ENCODE measurements at regions not wholly inside any gene's neighbourhood (a gene's known extent, or its start where the extent isn't known, plus 50 kb on each side); places are given as distances from the start of the nearest gene placed in this dataset.

DNA sequence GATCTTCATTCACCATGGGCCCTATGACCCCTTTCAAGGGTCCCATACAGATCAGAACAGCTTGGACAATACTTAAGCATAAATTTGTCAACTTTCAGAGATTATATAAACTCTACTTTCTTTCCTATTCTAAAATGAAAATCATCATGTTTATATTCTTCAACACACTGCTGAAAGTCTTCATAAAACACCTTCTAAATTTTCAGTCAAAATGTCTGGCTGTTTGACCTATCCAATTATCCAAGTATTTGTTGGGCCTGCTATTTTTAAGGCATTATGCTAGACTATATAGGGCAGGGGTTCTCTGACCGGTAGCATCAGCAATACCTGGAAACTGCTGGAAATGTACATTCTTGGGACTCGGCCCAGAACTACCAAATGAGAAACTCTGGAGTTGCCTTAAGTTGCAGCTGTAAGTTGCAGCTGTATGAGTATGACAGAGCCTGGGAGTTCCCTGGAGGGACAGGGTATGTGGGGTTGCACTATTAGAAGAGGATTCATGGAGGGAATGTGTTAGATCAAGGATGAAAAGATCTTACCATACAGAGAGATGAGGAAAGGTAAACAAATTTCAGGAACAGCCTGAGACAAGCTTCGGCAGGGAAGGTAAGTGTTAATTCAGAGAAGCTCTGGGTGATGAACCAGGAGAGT is 293.0 kb downstream of the ADGB start:
- TF ChIP-seq, protein P1, sequence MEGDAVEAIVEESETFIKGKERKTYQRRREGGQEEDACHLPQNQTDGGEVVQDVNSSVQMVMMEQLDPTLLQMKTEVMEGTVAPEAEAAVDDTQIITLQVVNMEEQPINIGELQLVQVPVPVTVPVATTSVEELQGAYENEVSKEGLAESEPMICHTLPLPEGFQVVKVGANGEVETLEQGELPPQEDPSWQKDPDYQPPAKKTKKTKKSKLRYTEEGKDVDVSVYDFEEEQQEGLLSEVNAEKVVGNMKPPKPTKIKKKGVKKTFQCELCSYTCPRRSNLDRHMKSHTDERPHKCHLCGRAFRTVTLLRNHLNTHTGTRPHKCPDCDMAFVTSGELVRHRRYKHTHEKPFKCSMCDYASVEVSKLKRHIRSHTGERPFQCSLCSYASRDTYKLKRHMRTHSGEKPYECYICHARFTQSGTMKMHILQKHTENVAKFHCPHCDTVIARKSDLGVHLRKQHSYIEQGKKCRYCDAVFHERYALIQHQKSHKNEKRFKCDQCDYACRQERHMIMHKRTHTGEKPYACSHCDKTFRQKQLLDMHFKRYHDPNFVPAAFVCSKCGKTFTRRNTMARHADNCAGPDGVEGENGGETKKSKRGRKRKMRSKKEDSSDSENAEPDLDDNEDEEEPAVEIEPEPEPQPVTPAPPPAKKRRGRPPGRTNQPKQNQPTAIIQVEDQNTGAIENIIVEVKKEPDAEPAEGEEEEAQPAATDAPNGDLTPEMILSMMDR (IDR thresholded peaks at IDR 0.05; ENCODE audit: low read depth, low read length) = no peak
- TF ChIP-seq POLR2A (IDR thresholded peaks at IDR 0.05; ENCODE audit: extremely low read depth, insufficient read length) = no peak
